ENCODE measurements at regions not wholly inside any gene's neighbourhood (a gene's known extent, or its start where the extent isn't known, plus 50 kb on each side); places are given as distances from the start of the nearest gene placed in this dataset.

DNA sequence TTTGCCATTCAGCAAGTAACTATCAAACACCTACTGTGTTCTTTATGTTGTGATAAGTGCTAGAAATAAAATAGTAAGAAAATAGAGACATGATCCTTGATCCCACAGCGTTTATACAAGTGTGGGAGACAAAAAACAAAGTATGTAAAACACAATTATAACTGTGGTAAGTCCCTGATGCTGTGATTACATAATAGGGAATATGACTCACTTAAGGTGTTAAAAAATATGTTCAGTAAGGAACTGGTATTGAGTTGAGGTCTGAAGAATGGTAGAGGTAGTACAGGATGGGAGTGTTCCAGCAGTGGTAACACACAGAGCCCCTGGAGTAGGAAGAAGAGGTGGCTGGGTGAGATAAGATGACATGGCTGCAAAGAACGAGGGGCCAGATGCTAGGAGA lies 132.1 kb upstream of the TMC3 start:
- no peaks in the 10 kb centered on the region for H3K9me3 ChIP-seq (ENCODE audit: control extremely low read depth in 1 of 5, control insufficient read depth in 4 of 5, insufficient read depth in 2 of 5, low read depth in 1 of 5, low read length in 4 of 5)
- CTCF ChIA-PET: interaction anchor here (1.3 kb wide), 1 partner anchor 9 kb away, joined by 3 read pairs; no protein-coding TSS in a partner anchor
- 100% methylated on average over 1 of the region's 2 CpGs for WGBS (ENCODE audit: insufficient coverage)
- H3K27me3 ChIP-seq (replicated peaks in 2 of 5; ENCODE audit: control insufficient read depth in 4 of 5, insufficient read depth in 5 of 5, low read length in 4 of 5): no peaks in the 10 kb centered on the region
- POLR2A ChIA-PET: no interaction called here
- H3K4me3 ChIP-seq (ENCODE audit: control insufficient read depth in 1 of 7, extremely low read depth in 1 of 7, insufficient read depth in 4 of 7, low read depth in 2 of 7, low read length in 6 of 7): no peak overlapping the region
- no peak overlapping the region for H3K27ac ChIP-seq (ENCODE audit: insufficient read depth in 1 of 2, low read depth in 1 of 2, low read length in 2 of 2, poor library complexity in 1 of 2, severe bottlenecking in 2 of 2)
- no peaks in the 10 kb centered on the region for H3K4me1 ChIP-seq (ENCODE audit: control extremely low read depth in 1 of 4, control insufficient read depth in 4 of 4, insufficient read depth in 4 of 4, low read length in 3 of 4)
- no peak for DNase-seq
- H3K36me3 ChIP-seq (ENCODE audit: control insufficient read depth in 4 of 4, insufficient read depth in 4 of 4, low read length in 3 of 4): no peaks in the 10 kb centered on the region

DNA sequence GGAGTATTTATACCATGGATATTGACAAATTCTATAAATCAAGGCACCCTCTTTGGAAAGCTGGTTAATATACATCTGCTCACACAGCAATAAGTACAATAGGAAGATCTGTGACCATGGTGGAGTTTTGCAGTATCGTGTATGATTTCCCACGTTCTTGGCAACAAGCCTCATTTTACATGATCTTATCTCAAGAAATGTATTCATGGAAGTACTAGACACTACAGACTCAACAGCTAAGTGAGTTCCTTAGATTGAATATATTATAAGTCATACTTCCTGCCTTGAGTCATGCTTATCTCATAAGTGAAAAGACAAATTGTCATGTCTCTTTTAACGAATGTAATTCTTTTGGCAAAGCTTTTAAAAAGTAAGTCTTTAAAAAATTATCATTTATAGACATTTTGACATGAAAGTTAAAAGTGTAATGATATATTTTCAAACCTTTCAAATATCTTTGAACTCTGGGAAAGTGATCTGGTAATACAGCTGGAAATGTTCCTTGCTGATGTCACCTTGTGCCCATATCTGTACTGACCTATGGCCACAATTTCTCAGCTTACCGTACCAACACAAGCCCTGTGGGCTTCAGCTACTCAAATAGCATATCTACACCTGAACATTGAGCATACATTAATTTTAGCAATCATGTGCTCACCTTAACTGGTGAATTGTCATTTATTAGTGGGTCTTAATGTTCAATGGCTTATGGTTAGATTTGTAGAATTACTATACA lies 130.3 kb upstream of the TMC3 start:
- Histone ChIP-seq H3K27ac (ENCODE audit: insufficient read depth in 1 of 2, low read depth in 1 of 2, low read length in 2 of 2, poor library complexity in 1 of 2, severe bottlenecking in 2 of 2) (no peak overlapping the region), H3K9me3 (ENCODE audit: control extremely low read depth in 1 of 5, control insufficient read depth in 4 of 5, insufficient read depth in 2 of 5, low read depth in 1 of 5, low read length in 4 of 5) (no peaks in the 10 kb centered on the region), H3K27me3 (replicated peaks in 2 of 5; ENCODE audit: control insufficient read depth in 4 of 5, insufficient read depth in 5 of 5, low read length in 4 of 5) (no peaks in the 10 kb centered on the region), H3K4me3 (ENCODE audit: control insufficient read depth in 1 of 7, extremely low read depth in 1 of 7, insufficient read depth in 4 of 7, low read depth in 2 of 7, low read length in 6 of 7) (no peak overlapping the region), H3K4me1 (ENCODE audit: control extremely low read depth in 1 of 4, control insufficient read depth in 4 of 4, insufficient read depth in 4 of 4, low read length in 3 of 4) (no peaks in the 10 kb centered on the region), H3K36me3 (ENCODE audit: control insufficient read depth in 4 of 4, insufficient read depth in 4 of 4, low read length in 3 of 4) (no peaks in the 10 kb centered on the region)
- no CpG with 5 or more reads among the region's 4 CpGs for WGBS (ENCODE audit: insufficient coverage)
- DNase-seq: peak in 1 of 3 donors; percentile 5
- ChIA-PET CTCF (interaction anchor here (1.1 kb wide), 1 partner anchor 23 kb away, joined by 4 read pairs; no protein-coding TSS in a partner anchor), POLR2A (no interaction called here)

DNA sequence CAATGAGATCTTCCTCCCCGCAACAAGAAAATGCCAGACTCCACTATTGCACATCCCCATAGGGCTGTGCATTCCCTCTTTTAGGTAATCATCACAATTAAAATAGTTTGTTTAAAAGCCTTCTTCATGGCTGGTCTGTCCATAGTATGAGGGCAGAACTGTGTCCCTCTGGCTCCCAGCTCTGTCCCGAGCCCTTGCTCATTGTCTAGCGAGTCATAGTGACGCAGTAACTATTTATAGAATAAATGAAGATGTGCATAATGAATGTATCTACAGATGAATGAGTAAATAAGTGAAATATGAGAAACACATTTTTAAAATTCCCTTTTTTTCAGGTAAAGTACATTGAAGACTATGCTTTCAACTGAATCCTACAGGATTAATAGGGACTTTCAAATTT lies 128.4 kb upstream of the TMC3 start:
- no peak for DNase-seq
- WGBS (ENCODE audit: insufficient coverage): no CpG with 5 or more reads among the region's 4 CpGs
- Histone ChIP-seq H3K27ac (ENCODE audit: insufficient read depth in 1 of 2, low read depth in 1 of 2, low read length in 2 of 2, poor library complexity in 1 of 2, severe bottlenecking in 2 of 2) (no peak overlapping the region), H3K4me3 (ENCODE audit: control insufficient read depth in 1 of 7, extremely low read depth in 1 of 7, insufficient read depth in 4 of 7, low read depth in 2 of 7, low read length in 6 of 7) (no peak overlapping the region), H3K4me1 (ENCODE audit: control extremely low read depth in 1 of 4, control insufficient read depth in 4 of 4, insufficient read depth in 4 of 4, low read length in 3 of 4) (no peaks in the 10 kb centered on the region), H3K27me3 (replicated peaks in 2 of 5; ENCODE audit: control insufficient read depth in 4 of 5, insufficient read depth in 5 of 5, low read length in 4 of 5) (no peaks in the 10 kb centered on the region), H3K9me3 (ENCODE audit: control extremely low read depth in 1 of 5, control insufficient read depth in 4 of 5, insufficient read depth in 2 of 5, low read depth in 1 of 5, low read length in 4 of 5) (no peaks in the 10 kb centered on the region), H3K36me3 (ENCODE audit: control insufficient read depth in 4 of 4, insufficient read depth in 4 of 4, low read length in 3 of 4) (no peaks in the 10 kb centered on the region)
- POLR2A ChIA-PET: no interaction called here
- CTCF ChIA-PET: no interaction called here

DNA sequence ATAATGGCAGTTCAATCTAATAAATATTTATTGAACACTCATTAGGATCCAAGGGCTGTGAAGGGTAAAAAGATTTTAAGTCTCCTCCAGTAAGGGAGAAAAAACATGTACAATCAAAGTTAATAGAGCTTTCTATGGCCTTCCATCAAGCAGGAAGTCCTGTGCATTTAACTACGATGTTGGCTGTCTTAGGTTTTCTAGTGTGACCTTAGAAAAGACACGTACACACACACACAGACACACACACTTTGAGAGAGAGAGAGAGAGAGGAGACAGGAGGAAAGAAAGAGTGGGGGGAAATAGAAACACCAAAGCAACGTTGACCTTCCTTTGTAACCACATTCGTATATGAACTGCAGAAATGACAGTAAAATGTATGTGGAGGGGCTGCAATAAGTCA lies 126.1 kb upstream of the TMC3 start:
- WGBS (ENCODE audit: insufficient coverage): 90% methylated on average over 2 of the region's 4 CpGs
- no peak overlapping the region for H3K4me3 ChIP-seq (ENCODE audit: control insufficient read depth in 1 of 7, extremely low read depth in 1 of 7, insufficient read depth in 4 of 7, low read depth in 2 of 7, low read length in 6 of 7)
- no peaks in the 10 kb centered on the region for H3K9me3 ChIP-seq (ENCODE audit: control extremely low read depth in 1 of 5, control insufficient read depth in 4 of 5, insufficient read depth in 2 of 5, low read depth in 1 of 5, low read length in 4 of 5)
- H3K27ac ChIP-seq (ENCODE audit: insufficient read depth in 1 of 2, low read depth in 1 of 2, low read length in 2 of 2, poor library complexity in 1 of 2, severe bottlenecking in 2 of 2): no peak overlapping the region
- ChIA-PET CTCF (no interaction called here), POLR2A (no interaction called here)
- no peaks in the 10 kb centered on the region for H3K4me1 ChIP-seq (ENCODE audit: control extremely low read depth in 1 of 4, control insufficient read depth in 4 of 4, insufficient read depth in 4 of 4, low read length in 3 of 4)
- H3K36me3 ChIP-seq (ENCODE audit: control insufficient read depth in 4 of 4, insufficient read depth in 4 of 4, low read length in 3 of 4): no peaks in the 10 kb centered on the region
- DNase-seq: no peak
- no peaks in the 10 kb centered on the region for H3K27me3 ChIP-seq (replicated peaks in 2 of 5; ENCODE audit: control insufficient read depth in 4 of 5, insufficient read depth in 5 of 5, low read length in 4 of 5)

DNA sequence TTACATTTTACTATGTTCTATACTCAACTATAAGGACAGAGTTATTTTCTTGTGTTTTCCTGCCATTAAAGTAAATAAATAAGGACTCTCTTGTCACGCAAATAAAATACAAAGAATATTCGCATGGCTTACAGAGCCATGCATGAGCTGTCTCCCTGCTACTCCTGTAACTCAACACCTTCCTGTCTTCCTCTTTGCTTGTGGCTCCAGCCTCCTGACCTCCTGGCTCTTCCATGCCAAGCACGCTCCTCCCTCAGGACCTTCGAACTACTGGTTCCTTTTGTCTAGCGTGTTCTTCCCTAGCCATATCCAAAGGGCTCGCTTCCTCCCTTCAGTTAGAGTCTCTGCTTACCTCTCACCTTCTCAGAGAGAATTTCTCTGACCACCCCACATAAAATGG lies 124.3 kb upstream of the TMC3 start:
- no peak for DNase-seq
- WGBS (ENCODE audit: insufficient coverage): 100% methylated on average over 6 of the region's 6 CpGs
- Histone ChIP-seq H3K9me3 (ENCODE audit: control extremely low read depth in 1 of 5, control insufficient read depth in 4 of 5, insufficient read depth in 2 of 5, low read depth in 1 of 5, low read length in 4 of 5) (no peaks in the 10 kb centered on the region), H3K4me1 (ENCODE audit: control extremely low read depth in 1 of 4, control insufficient read depth in 4 of 4, insufficient read depth in 4 of 4, low read length in 3 of 4) (no peaks in the 10 kb centered on the region), H3K27ac (ENCODE audit: insufficient read depth in 1 of 2, low read depth in 1 of 2, low read length in 2 of 2, poor library complexity in 1 of 2, severe bottlenecking in 2 of 2) (no peak overlapping the region), H3K27me3 (replicated peaks in 2 of 5; ENCODE audit: control insufficient read depth in 4 of 5, insufficient read depth in 5 of 5, low read length in 4 of 5) (no peaks in the 10 kb centered on the region), H3K36me3 (ENCODE audit: control insufficient read depth in 4 of 4, insufficient read depth in 4 of 4, low read length in 3 of 4) (no peaks in the 10 kb centered on the region), H3K4me3 (ENCODE audit: control insufficient read depth in 1 of 7, extremely low read depth in 1 of 7, insufficient read depth in 4 of 7, low read depth in 2 of 7, low read length in 6 of 7) (no peak overlapping the region)
- CTCF ChIA-PET: interaction anchor here (0.5 kb wide), 1 partner anchor 1638 kb away, joined by 3 read pairs; no protein-coding TSS in a partner anchor
- POLR2A ChIA-PET: no interaction called here

DNA sequence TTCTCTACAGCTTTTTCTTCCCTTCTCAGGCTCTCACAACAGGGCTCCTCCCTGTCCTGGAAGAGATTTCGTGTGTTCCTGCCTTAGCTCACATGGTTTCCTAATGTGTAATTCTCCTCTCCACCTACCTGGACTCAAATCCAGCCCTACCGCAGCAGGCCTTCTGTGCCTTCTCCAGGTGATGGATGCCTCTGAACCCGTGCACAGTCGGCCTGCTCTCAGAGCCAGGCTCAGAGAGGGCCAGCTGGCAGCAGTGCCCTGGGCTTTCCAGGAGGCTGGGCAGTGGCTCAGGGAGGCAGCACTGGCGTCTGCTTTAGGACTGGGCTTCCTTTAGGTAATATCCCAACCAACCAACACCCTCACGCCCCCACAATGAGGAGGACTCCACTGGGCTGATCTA lies 123.2 kb upstream of the TMC3 start:
- no peaks in the 10 kb centered on the region for H3K4me1 ChIP-seq (ENCODE audit: control extremely low read depth in 1 of 4, control insufficient read depth in 4 of 4, insufficient read depth in 4 of 4, low read length in 3 of 4)
- no peaks in the 10 kb centered on the region for H3K36me3 ChIP-seq (ENCODE audit: control insufficient read depth in 4 of 4, insufficient read depth in 4 of 4, low read length in 3 of 4)
- no peak for DNase-seq
- H3K9me3 ChIP-seq (ENCODE audit: control extremely low read depth in 1 of 5, control insufficient read depth in 4 of 5, insufficient read depth in 2 of 5, low read depth in 1 of 5, low read length in 4 of 5): no peaks in the 10 kb centered on the region
- no peak overlapping the region for H3K4me3 ChIP-seq (ENCODE audit: control insufficient read depth in 1 of 7, extremely low read depth in 1 of 7, insufficient read depth in 4 of 7, low read depth in 2 of 7, low read length in 6 of 7)
- POLR2A ChIA-PET: no interaction called here
- H3K27ac ChIP-seq (ENCODE audit: insufficient read depth in 1 of 2, low read depth in 1 of 2, low read length in 2 of 2, poor library complexity in 1 of 2, severe bottlenecking in 2 of 2): no peak overlapping the region
- H3K27me3 ChIP-seq (replicated peaks in 2 of 5; ENCODE audit: control insufficient read depth in 4 of 5, insufficient read depth in 5 of 5, low read length in 4 of 5): no peaks in the 10 kb centered on the region
- WGBS (ENCODE audit: insufficient coverage): 93% methylated on average over 5 of the region's 6 CpGs
- CTCF ChIA-PET: interaction anchor here (1.1 kb wide), 1 partner anchor 9 kb away, joined by 3 read pairs; no protein-coding TSS in a partner anchor

DNA sequence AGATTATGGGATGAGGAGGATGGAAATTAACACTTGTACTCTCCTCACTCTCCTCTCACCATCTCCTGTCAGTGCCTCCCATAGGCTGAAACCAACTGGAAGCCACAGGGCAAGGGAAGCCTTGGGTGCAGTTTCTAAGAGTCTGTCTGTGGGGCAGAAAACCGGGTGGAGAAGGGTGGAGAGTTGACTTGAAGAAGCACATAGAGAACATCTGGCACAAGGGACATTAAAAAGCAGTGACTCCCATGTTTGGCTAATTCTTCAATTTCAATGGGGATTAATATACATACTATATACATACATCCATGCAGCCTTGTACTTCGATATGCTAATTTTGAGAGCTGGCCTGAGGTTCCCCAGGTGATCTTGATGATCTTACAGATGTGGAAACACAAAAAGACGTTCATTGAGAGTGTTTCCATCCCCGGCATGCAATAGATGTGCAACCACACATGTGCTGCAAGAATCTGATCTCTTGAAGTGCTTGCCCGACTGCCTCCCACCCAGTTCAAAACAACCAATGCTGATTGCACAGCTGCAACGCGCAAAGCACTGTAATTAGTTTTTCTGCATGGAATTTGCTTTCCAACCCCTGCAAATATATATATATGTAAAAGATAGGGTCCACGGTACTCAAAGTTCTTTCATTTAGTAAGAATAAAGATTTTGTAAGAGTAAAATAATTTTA lies 121.9 kb upstream of the TMC3 start:
- no peaks in the 10 kb centered on the region for H3K27me3 ChIP-seq (replicated peaks in 2 of 5; ENCODE audit: control insufficient read depth in 4 of 5, insufficient read depth in 5 of 5, low read length in 4 of 5)
- H3K36me3 ChIP-seq (ENCODE audit: control insufficient read depth in 4 of 4, insufficient read depth in 4 of 4, low read length in 3 of 4): no peaks in the 10 kb centered on the region
- WGBS (ENCODE audit: insufficient coverage): 91% methylated on average over 5 of the region's 8 CpGs
- ChIA-PET CTCF (no interaction called here), POLR2A (no interaction called here)
- no peak for DNase-seq
- H3K4me3 ChIP-seq (ENCODE audit: control insufficient read depth in 1 of 7, extremely low read depth in 1 of 7, insufficient read depth in 4 of 7, low read depth in 2 of 7, low read length in 6 of 7): no peak overlapping the region
- H3K9me3 ChIP-seq (ENCODE audit: control extremely low read depth in 1 of 5, control insufficient read depth in 4 of 5, insufficient read depth in 2 of 5, low read depth in 1 of 5, low read length in 4 of 5): no peaks in the 10 kb centered on the region
- H3K27ac ChIP-seq (ENCODE audit: insufficient read depth in 1 of 2, low read depth in 1 of 2, low read length in 2 of 2, poor library complexity in 1 of 2, severe bottlenecking in 2 of 2): no peak overlapping the region
- no peaks in the 10 kb centered on the region for H3K4me1 ChIP-seq (ENCODE audit: control extremely low read depth in 1 of 4, control insufficient read depth in 4 of 4, insufficient read depth in 4 of 4, low read length in 3 of 4)

Data from common myeloid progenitor, CD34-positive (primary cell).